Hematopoietic multipotent progenitor cell treated with erythropoietin and hydrocortisone succinate and interleukin-3 and kit ligand, for 8 days (in vitro differentiated cells): ENCODE measurements at regions not wholly inside any gene's neighbourhood (a gene's known extent, or its start where the extent isn't known, plus 50 kb on each side); places are given as distances from the start of the nearest gene placed in this dataset.

Experiments used
- DNase-seq: peaks from one replicate; pipeline ENCODE4 v3.0.0-alpha.2; 2015

GRCh38 chr2:37843556-37843955, 81.5 kb upstream of the RMDN2 start:
- no peak for DNase-seq

GRCh38 chr2:37846207-37846606, 78.9 kb upstream of the RMDN2 start:
- no peak for DNase-seq

DNA sequence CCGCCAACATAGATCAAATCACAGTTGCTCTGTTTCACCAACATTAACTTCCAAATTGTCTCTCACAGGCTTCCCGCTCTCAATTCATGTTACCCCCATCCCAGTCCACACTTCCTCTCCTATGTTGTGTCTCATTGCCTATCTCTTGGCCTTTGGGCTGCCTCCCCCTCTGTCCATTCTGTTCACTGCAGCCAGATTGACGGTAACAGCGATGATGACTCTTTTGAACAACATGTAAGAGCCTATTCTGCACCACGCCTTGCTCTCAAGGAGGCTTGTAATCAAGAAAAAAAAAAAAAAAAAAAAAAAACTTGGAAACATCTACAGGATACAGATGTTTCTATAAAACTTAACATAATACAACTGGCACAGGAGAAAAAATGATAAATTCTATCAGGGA, 77.3 kb upstream of the RMDN2 start:
- DNase-seq, result no peak

DNA sequence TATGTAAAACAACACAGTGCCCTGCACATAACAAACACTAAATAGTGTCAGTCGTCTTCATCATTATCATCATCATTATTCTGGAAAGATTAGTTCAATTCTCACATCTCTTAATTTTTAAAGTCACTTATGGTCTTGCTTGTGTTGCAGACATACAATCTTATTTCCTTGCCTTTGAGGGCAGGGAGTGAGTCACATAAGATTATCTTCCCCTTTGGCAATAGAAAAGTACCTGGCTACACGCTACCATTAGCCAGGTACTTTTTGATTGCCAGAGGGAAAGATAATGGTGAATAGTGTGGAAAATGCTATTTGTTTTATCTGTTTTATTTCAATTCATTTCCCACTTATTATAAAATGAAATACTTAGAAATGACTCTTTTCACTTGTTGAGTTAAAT, 76.6 kb upstream of the RMDN2 start:
- no peak for DNase-seq

DNA sequence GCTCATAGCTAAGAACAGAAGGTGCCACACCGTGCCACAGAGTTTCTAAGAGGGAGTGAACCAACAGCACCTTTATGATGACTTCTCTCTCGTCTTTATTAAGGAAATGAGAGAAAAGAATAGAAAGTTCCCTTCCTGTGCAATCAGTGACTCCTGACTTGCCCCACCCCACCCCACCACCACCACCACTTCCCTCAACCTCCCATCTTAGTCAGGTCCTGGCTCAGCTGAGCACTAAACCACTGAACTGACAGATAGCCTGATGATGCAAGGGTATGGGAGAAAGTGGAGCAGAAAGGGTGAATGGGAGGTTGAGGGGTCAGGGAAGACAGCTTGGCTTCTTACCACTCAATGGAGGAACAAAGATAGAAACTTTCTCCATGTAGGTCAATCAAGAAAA, 75.2 kb upstream of the RMDN2 start:
- DNase-seq, result no peak

GRCh38 chr2:37851428-37851827, 73.7 kb upstream of the RMDN2 start:
- peak; percentile 14 for DNase-seq

DNA sequence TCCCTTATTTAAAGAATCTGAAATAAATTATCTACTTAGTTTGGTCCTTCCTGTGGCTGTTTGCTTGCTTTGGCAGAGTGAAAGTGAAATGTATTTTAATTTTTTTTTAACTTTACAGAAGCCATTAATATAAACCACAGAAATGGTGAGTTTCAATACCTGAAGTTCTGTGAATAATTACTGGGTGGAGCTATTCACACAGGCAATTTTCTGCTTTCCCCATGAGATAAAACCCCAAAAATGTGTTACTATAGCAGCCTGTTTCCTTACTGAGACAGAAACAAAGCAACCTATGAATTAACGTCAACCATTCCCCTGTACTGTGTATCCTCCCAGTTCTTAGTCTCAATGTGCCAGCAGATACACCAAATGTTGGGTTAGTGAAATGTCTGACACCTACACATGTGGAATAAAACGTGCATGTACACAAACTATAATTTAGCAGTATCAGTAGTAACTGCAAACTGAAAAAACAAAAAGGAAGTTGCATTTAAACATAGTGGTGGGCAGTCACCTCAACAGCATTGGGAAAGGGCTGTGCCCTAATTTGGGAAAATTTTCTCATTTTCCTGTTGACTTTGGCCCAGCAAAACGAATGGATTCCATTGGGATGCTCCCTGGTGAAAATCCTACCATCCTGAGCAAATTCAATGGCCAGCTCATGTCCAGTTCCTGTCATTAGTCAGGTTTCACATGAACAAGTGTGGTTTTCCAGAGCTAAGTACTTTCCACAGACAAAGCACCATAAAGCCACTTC, 73.1 kb upstream of the RMDN2 start:
- DNase-seq, result peak; percentile 9

GRCh38 chr2:37852585-37853014, 72.5 kb upstream of the RMDN2 start:
- DNase-seq, result no peak

DNA sequence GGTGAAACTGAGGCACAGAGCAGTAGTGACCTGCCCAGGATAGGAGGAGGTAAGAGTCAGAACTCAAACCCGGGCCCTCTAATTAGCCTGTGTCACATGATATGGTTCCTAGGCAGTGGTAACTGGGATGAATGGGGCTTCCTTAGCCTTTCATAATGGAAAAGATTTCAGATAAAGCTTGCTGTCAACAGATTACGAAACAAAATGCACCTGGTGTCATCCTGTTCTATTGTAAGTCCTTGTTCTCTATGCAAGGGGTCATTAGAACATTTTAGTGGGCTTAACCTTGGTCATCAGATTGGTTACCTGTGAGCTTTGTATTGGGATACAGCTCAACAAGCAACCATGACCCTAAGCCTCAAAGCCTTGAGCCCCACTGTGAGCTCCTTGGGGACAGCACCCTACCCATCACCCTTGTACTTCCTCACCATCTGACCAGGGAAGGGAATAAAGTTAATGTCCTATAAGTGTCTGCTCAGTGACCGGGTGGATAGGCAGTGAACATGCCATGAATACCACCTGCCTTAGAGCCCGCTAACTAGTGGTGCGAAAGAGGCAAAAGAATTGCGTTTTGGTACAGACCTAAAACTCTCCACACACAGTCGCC, 70.3 kb upstream of the RMDN2 start:
- no peak for DNase-seq

DNA sequence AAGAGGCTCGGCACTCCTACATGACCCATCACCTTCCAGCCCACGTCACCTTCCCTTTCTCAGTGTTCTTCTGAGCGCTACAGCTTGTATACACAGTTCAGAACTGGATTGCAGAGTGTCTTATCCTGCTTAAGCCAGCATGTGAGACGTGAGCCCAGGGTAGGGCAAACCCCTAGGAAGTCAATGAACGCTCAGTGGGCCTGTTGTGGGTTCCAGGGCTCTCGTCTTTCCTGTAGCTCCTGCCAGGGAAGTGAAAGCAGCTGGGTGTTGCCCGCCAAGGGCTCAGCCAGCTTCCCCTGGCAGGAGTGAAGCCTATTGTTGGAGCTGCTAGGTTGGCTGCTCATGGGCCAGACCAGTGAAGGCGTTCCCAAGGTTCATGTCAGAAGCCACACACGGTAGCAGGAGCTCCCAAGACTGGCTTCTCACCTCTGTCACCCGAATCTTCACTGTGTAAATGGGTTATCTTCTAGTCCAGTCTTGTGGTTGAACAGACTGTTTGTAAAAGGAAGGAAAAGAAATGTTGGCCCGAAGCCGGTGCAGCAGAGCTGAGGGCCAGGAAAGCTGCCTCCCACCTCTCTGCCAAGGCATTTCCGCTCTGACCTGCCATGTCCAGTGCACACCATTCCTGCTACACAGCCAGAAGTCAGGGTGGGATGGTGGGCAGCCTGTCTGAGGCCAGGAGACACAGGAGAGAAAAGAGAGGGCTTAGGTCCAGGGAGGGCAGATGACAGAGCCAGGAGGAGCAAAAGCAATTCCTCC, 69.6 kb upstream of the RMDN2 start:
- DNase-seq, result peak; percentile 51

- peak; percentile 12 for DNase-seq
These were observed 68.9 kb upstream of the RMDN2 start for GRCh38 chr2:37856101-37856751.

GRCh38 chr2:37857575-37858399, 67.3 kb upstream of the RMDN2 start:
- DNase-seq, result no peak

DNA sequence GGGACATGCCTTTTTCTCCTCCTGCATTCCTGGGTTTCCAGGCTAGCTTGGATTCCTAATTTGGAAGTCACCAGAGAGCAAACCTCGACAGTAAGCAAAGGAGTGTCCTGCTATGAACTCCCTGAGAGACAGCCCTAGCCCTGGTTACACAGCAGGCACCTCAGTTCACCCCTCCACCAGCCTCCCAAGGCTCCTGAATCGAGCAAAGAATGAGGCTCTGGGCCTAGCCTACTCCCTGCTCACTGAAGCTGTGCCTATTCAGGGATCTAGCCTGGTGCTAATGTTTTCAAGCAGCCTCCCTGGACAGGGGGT, 66.7 kb upstream of the RMDN2 start:
- no peak for DNase-seq

- DNase-seq, result no peak
These were observed 66.3 kb upstream of the RMDN2 start for GRCh38 chr2:37858725-37859267.

DNA sequence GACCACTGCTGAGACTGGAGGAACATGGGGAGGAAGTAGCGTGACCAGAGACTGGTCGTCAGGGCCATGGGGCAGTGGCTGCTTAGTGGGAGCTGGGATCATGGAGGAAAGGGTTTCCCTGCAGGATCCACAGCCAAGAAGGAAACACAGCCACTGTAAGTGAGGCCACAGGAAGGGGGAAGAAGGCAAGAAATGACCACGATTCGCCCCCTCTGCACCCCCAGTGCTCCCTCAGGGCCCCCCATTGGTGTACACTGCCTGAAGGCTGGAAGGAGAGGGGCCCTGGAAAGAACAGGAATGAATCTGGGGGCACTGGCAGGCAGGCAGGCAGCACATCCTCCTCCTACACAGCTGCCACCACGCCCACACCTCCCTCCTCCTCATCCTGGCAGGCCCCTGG, 62.5 kb upstream of the RMDN2 start:
- DNase-seq, result no peak

DNA sequence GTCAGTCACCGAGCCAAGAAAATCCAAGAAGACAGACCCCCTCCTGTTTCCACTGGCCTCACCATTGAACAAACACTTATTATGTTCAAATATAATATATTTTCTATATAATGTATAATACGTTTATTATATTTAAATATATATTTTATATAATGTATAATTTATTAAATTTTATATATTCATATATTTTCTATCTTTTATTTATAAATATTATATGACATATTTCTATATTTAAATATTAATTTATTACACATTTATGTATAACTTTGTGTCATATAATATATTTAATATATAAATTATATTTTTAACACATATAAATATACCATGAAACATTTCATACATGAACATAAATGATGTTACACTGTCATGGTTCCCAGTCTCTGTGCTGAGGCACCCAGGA, 60.9 kb upstream of the RMDN2 start:
- DNase-seq, result no peak

- no peak for DNase-seq
These were observed 59.4 kb upstream of the RMDN2 start for GRCh38 chr2:37865640-37866039.

- no peak for DNase-seq
These were observed 58.7 kb upstream of the RMDN2 start for GRCh38 chr2:37866171-37866934.

GRCh38 chr2:37867166-37867565, 57.9 kb upstream of the RMDN2 start:
- no peak for DNase-seq

DNA sequence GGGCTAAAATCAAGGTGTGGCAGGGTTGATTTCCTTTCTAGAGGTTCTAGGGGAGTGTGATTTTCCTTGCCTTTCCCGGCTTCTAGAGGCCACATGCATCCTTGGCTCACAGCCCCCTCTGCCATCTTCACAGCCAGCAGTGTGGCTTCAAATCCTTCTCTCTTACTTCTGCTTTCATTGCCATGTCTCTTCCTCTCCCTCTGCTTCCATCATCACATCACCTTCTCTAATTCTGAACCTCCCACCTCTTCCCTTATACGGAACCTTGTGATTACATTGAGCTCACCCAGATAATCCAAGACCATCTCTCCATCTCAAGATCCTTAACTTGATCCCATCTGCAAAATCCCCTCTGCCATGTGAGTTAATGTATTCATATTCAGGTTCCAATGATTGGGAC, 56.2 kb upstream of the RMDN2 start:
- no peak for DNase-seq

GRCh38 chr2:37869304-37869703, 55.8 kb upstream of the RMDN2 start:
- no peak for DNase-seq

GRCh38 chr2:37869771-37870170, 55.3 kb upstream of the RMDN2 start:
- DNase-seq, result no peak
